K562 (cell line): ENCODE measurements at regions not wholly inside any gene's neighbourhood (a gene's known extent, or its start where the extent isn't known, plus 50 kb on each side); places are given as distances from the start of the nearest gene placed in this dataset.

Experiments used
- ATAC-seq: fragments of 200-7000 bp; cut with Tn5 transposase; 3 replicates; pipeline ENCODE4 v1.9.1; 2020; ENCODE audit warnings: moderate library complexity
- BruUV-seq: library from RNA; stranded (reverse); fragments of 400-500 nt; replicated peaks from 2 replicates; lab custom pipeline; 2021; lab: Mats Ljungman, UMichigan
- CTCF ChIA-PET: fragments of 300-600 bp; formaldehyde crosslinking; extraction: SDS; loops from one replicate; lab custom pipeline; 2021; ENCODE audit warnings: low intra/inter-chr PET ratio; lab: Yijun Ruan, JAX
- POLR2A ChIA-PET: fragments of 300-600, 350-650 bp; sonication (Branson Sonifier 250); formaldehyde crosslinking; extraction: SDS; loops from one replicate; lab custom pipeline; 2021; ENCODE audit warnings: antibody characterized with exemption, inconsistent platforms; lab: Yijun Ruan, JAX
- DNase-seq, 4 experiments: peaks; one replicate each; pipeline versions ENCODE4 v3.0.0 to v3.0.0-alpha.2; 2011 to 2018; ENCODE audit warnings: low spot score in 3 of 4, mixed read lengths in 3 of 4; ENCODE audit errors: extremely low read depth in 1 of 4
- FAIRE-seq: peaks from 2 replicates; lab custom pipeline; 2011; peaks lifted over from hg19 to GRCh38; lab: Jason Lieb, UNC
- H2AFZ ChIP-seq: 2 replicates; pipeline ENCODE4 v1.6.0; 2011; ENCODE audit warnings: low read depth, low read length, control low read depth, inconsistent platforms
- H3K27ac ChIP-seq: fragments of 200-600 bp; 3 replicates; pipeline ENCODE4 v1.8.0; 2011; ENCODE audit warnings: low read depth, mild to moderate bottlenecking, control low read depth, inconsistent platforms, low read length, moderate library complexity, mixed read lengths; ENCODE audit errors: extremely low read depth
- H3K27me3 ChIP-seq, 2 experiments: fragments of 300-600 bp in 1 of 2; 2 replicates in 1 of 2; 3 replicates in 1 of 2; pipeline versions ENCODE4 v1.6.0 to v1.8.0; 2011; ENCODE audit warnings: inconsistent platforms in 2 of 2, low read length in 2 of 2, mild to moderate bottlenecking in 1 of 2, mixed read lengths in 1 of 2, moderate library complexity in 1 of 2; ENCODE audit not compliant: control insufficient read depth in 2 of 2, insufficient read depth in 2 of 2
- H3K36me3 ChIP-seq: fragments of 300-600 bp; 3 replicates; pipeline ENCODE4 v1.8.0; 2011; ENCODE audit warnings: mild to moderate bottlenecking, low read length, inconsistent platforms; ENCODE audit not compliant: control insufficient read depth, insufficient read depth
- H3K4me1 ChIP-seq, 2 experiments: fragments of 200-600 bp in 1 of 2; replicated peaks in 1 of 2; 2 replicates in 1 of 2; 3 replicates in 1 of 2; pipeline versions ENCODE4 v1.5.1 to v1.8.0; 2011; ENCODE audit warnings: inconsistent platforms in 2 of 2, low read length in 2 of 2, mild to moderate bottlenecking in 1 of 2, mixed read lengths in 1 of 2, moderate library complexity in 1 of 2; ENCODE audit not compliant: control insufficient read depth in 2 of 2, insufficient read depth in 2 of 2
- H3K4me2 ChIP-seq: 2 replicates; pipeline ENCODE4 v1.6.1; 2011; ENCODE audit warnings: low read length, control low read depth, inconsistent platforms, mixed read lengths; ENCODE audit not compliant: insufficient read depth
- H3K4me3 ChIP-seq: fragments of 200-600 bp; sonication (generic), shearing (Covaris generic); 2 replicates; pipeline ENCODE4 v1.5.1; 2016; ENCODE audit warnings: control low read depth, inconsistent platforms
- H3K79me2 ChIP-seq: fragments of 200-600 bp; 3 replicates; pipeline ENCODE4 v1.8.0; 2011; ENCODE audit warnings: low read length, inconsistent platforms; ENCODE audit not compliant: control insufficient read depth, insufficient read depth
- H3K9ac ChIP-seq, 2 experiments: 2 replicates each; pipeline versions ENCODE4 v1.6.0 to v1.6.1; 2011; ENCODE audit warnings: low read depth in 2 of 2, low read length in 2 of 2, control low read depth in 1 of 2, inconsistent platforms in 1 of 2, mild to moderate bottlenecking in 1 of 2, mixed read lengths in 1 of 2; ENCODE audit not compliant: insufficient read depth in 1 of 2
- H3K9me1 ChIP-seq: one replicate; pipeline ENCODE4 v1.6.0; 2011; ENCODE audit warnings: inconsistent platforms, mild to moderate bottlenecking, low read length, moderate library complexity; ENCODE audit not compliant: control insufficient read depth, insufficient read depth
- H3K9me3 ChIP-seq: replicated peaks from 2 replicates; pipeline ENCODE4 v1.5.1; 2011; ENCODE audit warnings: low read depth, low read length, inconsistent platforms; ENCODE audit not compliant: control insufficient read depth, insufficient read depth
- H4K20me1 ChIP-seq: replicated peaks from 2 replicates; pipeline ENCODE4 v1.6.1; 2011; ENCODE audit warnings: low read length, inconsistent platforms, mixed read lengths; ENCODE audit not compliant: control insufficient read depth, insufficient read depth
- BRD4 ChIP-seq: fragments of 200-600 bp; sonication (generic); IDR thresholded peaks from 2 replicates; pipeline ENCODE4 v1.6.1; 2017; ENCODE audit warnings: inconsistent platforms
- E2F3 ChIP-seq: fragments of 250-450 bp; sonication (Bioruptor Pico); IDR thresholded peaks from 2 replicates; pipeline ENCODE4 v1.4.0; 2020; ENCODE audit warnings: mild to moderate bottlenecking
- FIP1L1 ChIP-seq: fragments of 200-400 bp; formaldehyde crosslinking; IDR thresholded peaks from 2 replicates; pipeline ENCODE4 v1.6.1; 2018; ENCODE audit warnings: mild to moderate bottlenecking, low read depth, low read length; ENCODE audit not compliant: poor library complexity, severe bottlenecking
- MAZ ChIP-seq, 2 experiments: fragments of 450-650 bp in 1 of 2; sonication (generic) in 1 of 2; formaldehyde crosslinking; IDR thresholded peaks in 1 of 2; conservative IDR thresholded peaks in 1 of 2; 2 replicates each; pipeline versions ENCODE4 v1.4.0 to v1.5.0; 2020; ENCODE audit warnings: mild to moderate bottlenecking in 1 of 2, missing genetic modification reagents in 1 of 2
- MYBL2 ChIP-seq, 2 experiments: fragments of 450-650 bp in 1 of 2; sonication (generic) in 1 of 2; formaldehyde crosslinking in 1 of 2; IDR thresholded peaks; 2 replicates each; pipeline versions ENCODE4 v1.6.1 to v1.8.1; 2017 to 2022; ENCODE audit warnings: borderline replicate concordance in 1 of 2, inconsistent platforms in 1 of 2, low read depth in 1 of 2, mild to moderate bottlenecking in 1 of 2, missing genetic modification reagents in 1 of 2, moderate library complexity in 1 of 2
- SAFB2 ChIP-seq: fragments of 200-400 bp; formaldehyde crosslinking; IDR thresholded peaks from 2 replicates; pipeline ENCODE4 v1.6.1; 2018; ENCODE audit warnings: borderline replicate concordance, low read length, low read depth, moderate library complexity; ENCODE audit not compliant: severe bottlenecking
- SMARCA5 ChIP-seq: fragments of 450-650 bp; IDR thresholded peaks from 2 replicates; pipeline ENCODE4 v1.6.1; 2016
- SMARCB1 ChIP-seq: IDR thresholded peaks from 2 replicates; pipeline ENCODE4 v1.6.1; 2011; ENCODE audit warnings: improper control_type of control experiment, low read depth; ENCODE audit not compliant: insufficient read length
- WGBS: fragments of 100-300 bp; shearing (Covaris generic); methylation state at CpG from one replicate; pipeline ENCODE4 v1.1.6; 2016; ENCODE audit warnings: low coverage, mixed read lengths; ENCODE audit not compliant: insufficient coverage; ENCODE audit errors: missing lambda C conversion rate; 5-methylcytosine and 5-hydroxymethylcytosine counted together
- in situ Hi-C: fragments of 300-500 bp; cut with MboI; formaldehyde crosslinking; loops from 4 replicates; pipeline ENCODE4 v1.15.0; 2018; ENCODE audit warnings: inconsistent platforms, mixed read lengths
- intact Hi-C: fragments of 100-400 bp; cut with micrococcal nuclease; formaldehyde crosslinking; loops from 2 replicates; pipeline ENCODE4 v1.14.2; 2022
- TF ChIP-seq, protein P1 (sequence below): IDR thresholded peaks from 2 replicates; pipeline ENCODE4 v1.6.1; 2016; ENCODE audit warnings: missing genetic modification characterization, missing compliant biosample characterization
- TF ChIP-seq, protein P2 (sequence below): fragments of 450-650 bp; formaldehyde crosslinking; IDR thresholded peaks from 2 replicates; pipeline ENCODE4 v1.4.0; 2020; ENCODE audit warnings: mild to moderate bottlenecking, mixed read lengths

DNA sequence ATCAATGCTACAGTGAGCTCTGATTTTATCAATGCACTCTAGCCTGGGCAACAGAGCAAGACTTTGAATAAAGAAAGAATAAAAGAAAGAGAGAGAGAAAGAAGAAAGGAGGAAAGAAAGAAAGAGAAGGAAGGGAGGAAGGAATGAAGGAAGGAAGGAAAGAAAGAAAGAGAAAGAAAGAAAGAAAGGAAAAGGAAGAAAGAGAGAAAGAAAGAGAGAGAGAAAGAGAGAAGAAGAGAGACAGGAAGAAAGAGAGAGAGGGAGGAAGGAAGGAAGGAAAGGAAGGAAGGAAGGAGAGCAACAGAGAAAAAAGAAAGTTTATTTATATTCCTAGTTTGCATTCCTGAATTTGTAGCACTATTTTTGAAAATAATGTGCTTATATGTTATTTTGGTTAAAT lies 52.3 kb upstream of the ITGA11 start:
- no peak overlapping the region for H3K4me3 ChIP-seq
- CTCF ChIA-PET = no interaction called here
- in situ Hi-C loops (no loop called here), intact Hi-C loops (no loop called here)
- no peak for FAIRE-seq
- H2AFZ ChIP-seq = no peak overlapping the region
- H3K27ac ChIP-seq = no peak overlapping the region
- no peaks in the 10 kb centered on the region for H3K4me1 ChIP-seq
- no peaks in the 10 kb centered on the region for H3K9me1 ChIP-seq
- H3K27me3 ChIP-seq = peaks cover 0 to 18% of the 10 kb centered on the region in 2 experiments; a peak in 3 of 5 replicates
- H3K79me2 ChIP-seq = no peaks in the 10 kb centered on the region
- BruUV-seq = no TSS peak
- no peak for DNase-seq
- H3K9me3 ChIP-seq = no peaks in the 10 kb centered on the region
- POLR2A ChIA-PET = interaction anchor here (0.6 kb wide), 1 partner anchor 9 kb away, joined by 4 read pairs; no protein-coding TSS in a partner anchor
- no peak for TF ChIP-seq MAZ (CRISPR knock-in tag; conservative IDR thresholded peaks at IDR 0.05 in 1 of 2, IDR thresholded peaks at IDR 0.05 in 1 of 2)
- TF ChIP-seq, protein P1, sequence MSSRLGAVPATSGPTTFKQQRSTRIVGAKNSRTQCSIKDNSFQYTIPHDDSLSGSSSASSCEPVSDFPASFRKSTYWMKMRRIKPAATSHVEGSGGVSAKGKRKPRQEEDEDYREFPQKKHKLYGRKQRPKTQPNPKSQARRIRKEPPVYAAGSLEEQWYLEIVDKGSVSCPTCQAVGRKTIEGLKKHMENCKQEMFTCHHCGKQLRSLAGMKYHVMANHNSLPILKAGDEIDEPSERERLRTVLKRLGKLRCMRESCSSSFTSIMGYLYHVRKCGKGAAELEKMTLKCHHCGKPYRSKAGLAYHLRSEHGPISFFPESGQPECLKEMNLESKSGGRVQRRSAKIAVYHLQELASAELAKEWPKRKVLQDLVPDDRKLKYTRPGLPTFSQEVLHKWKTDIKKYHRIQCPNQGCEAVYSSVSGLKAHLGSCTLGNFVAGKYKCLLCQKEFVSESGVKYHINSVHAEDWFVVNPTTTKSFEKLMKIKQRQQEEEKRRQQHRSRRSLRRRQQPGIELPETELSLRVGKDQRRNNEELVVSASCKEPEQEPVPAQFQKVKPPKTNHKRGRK = peak; percentile 88
- H3K9ac ChIP-seq = no peak overlapping the region
- no peaks in the 10 kb centered on the region for H4K20me1 ChIP-seq
- ATAC-seq = no peak
- no peaks in the 10 kb centered on the region for H3K36me3 ChIP-seq
- H3K4me2 ChIP-seq = no peak overlapping the region

DNA sequence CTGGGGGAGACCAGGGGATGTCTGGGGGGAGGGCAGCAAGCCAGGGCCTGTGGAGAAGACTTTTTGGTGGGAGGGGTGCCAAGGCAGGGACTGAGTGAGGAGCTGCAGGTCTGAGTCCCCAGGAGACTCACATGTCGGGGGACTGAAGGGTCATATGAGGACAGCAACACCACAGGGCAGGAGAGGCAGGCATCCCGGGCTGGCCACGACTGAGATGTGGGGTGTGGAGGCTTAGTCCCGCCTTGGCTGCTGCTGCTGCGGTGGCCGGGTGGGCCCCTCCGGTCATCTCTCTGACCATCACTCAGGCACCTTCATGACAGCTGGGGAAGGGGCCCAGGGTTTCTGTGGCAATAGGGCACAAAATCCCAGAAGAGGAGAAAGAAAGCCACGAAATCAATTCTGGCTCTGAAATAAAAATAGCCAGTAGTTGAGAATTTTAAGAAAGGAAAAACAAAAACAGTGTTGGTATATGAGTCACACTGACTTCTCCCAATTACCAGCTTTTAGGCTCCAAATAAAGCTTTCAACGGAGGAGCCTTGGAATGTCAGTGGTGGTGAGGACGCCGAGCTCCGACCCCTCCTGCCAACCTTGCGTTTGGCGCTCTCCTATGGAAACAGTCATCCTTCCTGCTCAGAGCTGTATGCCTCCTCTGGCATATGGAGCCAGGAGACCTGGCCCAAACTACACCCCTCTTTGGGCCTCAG lies 52.9 kb upstream of the ITGA11 start:
- Histone ChIP-seq H3K4me2 (no peak overlapping the region), H3K4me1 (no peaks in the 10 kb centered on the region), H4K20me1 (no peaks in the 10 kb centered on the region), H3K27ac (no peak overlapping the region), H3K27me3 (peaks cover 0 to 18% of the 10 kb centered on the region in 2 experiments; a peak in 3 of 5 replicates), H3K9me3 (no peaks in the 10 kb centered on the region), H3K4me3 (no peak overlapping the region), H3K9me1 (no peaks in the 10 kb centered on the region), H2AFZ (no peak overlapping the region), H3K79me2 (no peaks in the 10 kb centered on the region), H3K9ac (no peak overlapping the region), H3K36me3 (no peaks in the 10 kb centered on the region)
- intact Hi-C loops = no loop called here
- WGBS = 2% methylated on average over 12 of the region's 14 CpGs
- DNase-seq = no peak
- POLR2A ChIA-PET = interaction anchor here (1.2 kb wide), 1 partner anchor 49 kb away, joined by 3 read pairs; no protein-coding TSS in a partner anchor
- no peak for FAIRE-seq
- CTCF ChIA-PET = no interaction called here
- no peak for ATAC-seq
- BruUV-seq = no TSS peak
- in situ Hi-C loops = no loop called here
- TF ChIP-seq E2F3 (CRISPR knock-in tag) = no peak
- TF ChIP-seq SMARCA5 = no peak
- TF ChIP-seq, protein P2, sequence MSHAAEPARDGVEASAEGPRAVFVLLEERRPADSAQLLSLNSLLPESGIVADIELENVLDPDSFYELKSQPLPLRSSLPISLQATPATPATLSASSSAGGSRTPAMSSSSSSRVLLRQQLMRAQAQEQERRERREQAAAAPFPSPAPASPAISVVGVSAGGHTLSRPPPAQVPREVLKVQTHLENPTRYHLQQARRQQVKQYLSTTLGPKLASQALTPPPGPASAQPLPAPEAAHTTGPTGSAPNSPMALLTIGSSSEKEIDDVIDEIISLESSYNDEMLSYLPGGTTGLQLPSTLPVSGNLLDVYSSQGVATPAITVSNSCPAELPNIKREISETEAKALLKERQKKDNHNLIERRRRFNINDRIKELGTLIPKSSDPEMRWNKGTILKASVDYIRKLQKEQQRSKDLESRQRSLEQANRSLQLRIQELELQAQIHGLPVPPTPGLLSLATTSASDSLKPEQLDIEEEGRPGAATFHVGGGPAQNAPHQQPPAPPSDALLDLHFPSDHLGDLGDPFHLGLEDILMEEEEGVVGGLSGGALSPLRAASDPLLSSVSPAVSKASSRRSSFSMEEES (CRISPR knock-in tag) = no peak
- no peak for TF ChIP-seq SMARCB1
- no peak for TF ChIP-seq BRD4
- TF ChIP-seq MYBL2 (IDR thresholded peaks at IDR 0.05; ENCODE audit: low read depth) = no peak
- no peak for TF ChIP-seq MYBL2 (CRISPR knock-in tag; IDR thresholded peaks at IDR 0.05; ENCODE audit: borderline replicate concordance)
- no peak for TF ChIP-seq FIP1L1
- TF ChIP-seq SAFB2 = no peak
